ENCODE measurements at regions not wholly inside any gene's neighbourhood (a gene's known extent, or its start where the extent isn't known, plus 50 kb on each side); places are given as distances from the start of the nearest gene placed in this dataset.
"Not testable (repeated sequence)": the region's sequence is repeated elsewhere in the genome, so short reads cannot be mapped to it uniquely, and the experiment has no call there.

- no peak for DNase-seq
Measured at GRCh38 chr6:141491684-141492083, 641.0 kb upstream of the GJE1 start.

- DNase-seq, result no peak
Measured at GRCh38 chr6:141490982-141491381, 641.7 kb upstream of the GJE1 start.

GRCh38 chr6:141488488-141488887, 644.2 kb upstream of the GJE1 start:
- DNase-seq, result no peak

GRCh38 chr6:141486942-141487341, 645.8 kb upstream of the GJE1 start:
- DNase-seq, result no peak

- DNase-seq, result no peak
Measured at GRCh38 chr6:141484711-141485110, 648.0 kb upstream of the GJE1 start.

- DNase-seq, result peak; percentile 26
Measured at GRCh38 chr6:141483598-141484061, 649.1 kb upstream of the GJE1 start.

- no peak for DNase-seq
Measured at GRCh38 chr6:141482796-141483597, 649.7 kb upstream of the GJE1 start.

- no peak for DNase-seq
Measured at GRCh38 chr6:141475259-141475658, 657.5 kb upstream of the GJE1 start.

GRCh38 chr6:141472162-141472928, 660.4 kb upstream of the GJE1 start:
- DNase-seq, result no peak

- no peak for DNase-seq
Measured at GRCh38 chr6:141470810-141471209, 661.9 kb upstream of the GJE1 start.

GRCh38 chr6:141467881-141468280, 664.8 kb upstream of the GJE1 start:
- no peak for DNase-seq

GRCh38 chr6:141467041-141467440, 665.7 kb upstream of the GJE1 start:
- no peak for DNase-seq

GRCh38 chr6:141464896-141465295, 667.8 kb upstream of the GJE1 start:
- DNase-seq, result no peak

GRCh38 chr6:141464490-141464889, 668.2 kb upstream of the GJE1 start:
- no peak for DNase-seq

GRCh38 chr6:141463237-141463977, 669.3 kb upstream of the GJE1 start:
- DNase-seq, result no peak

GRCh38 chr6:141460743-141461484, 671.8 kb upstream of the GJE1 start:
- no peak for DNase-seq

GRCh38 chr6:141460245-141460644, 672.5 kb upstream of the GJE1 start:
- DNase-seq, result not testable (repeated sequence)

- DNase-seq, result not testable (repeated sequence)
Measured at GRCh38 chr6:141457984-141458383, 674.7 kb upstream of the GJE1 start.

- DNase-seq, result no peak
Measured at GRCh38 chr6:141452354-141452686, 680.4 kb upstream of the GJE1 start.

GRCh38 chr6:141451511-141452353, 681.0 kb upstream of the GJE1 start:
- DNase-seq, result no peak

- no peak for DNase-seq
Measured at GRCh38 chr6:141451181-141451510, 681.6 kb upstream of the GJE1 start.
